Loucy (cell line): ENCODE measurements at regions not wholly inside any gene's neighbourhood (a gene's known extent, or its start where the extent isn't known, plus 50 kb on each side); places are given as distances from the start of the nearest gene placed in this dataset.

Experiments used
- H2AFZ ChIP-seq: fragments of 200-600 bp; sonication (generic); 2 replicates; pipeline ENCODE4 v1.6.0; 2016; ENCODE audit warnings: antibody characterized with exemption, mild to moderate bottlenecking, low read length, moderate library complexity
- H3F3A ChIP-seq: fragments of 200-600 bp; 2 replicates; pipeline ENCODE4 v1.6.0; 2016; ENCODE audit warnings: antibody characterized with exemption, low read depth, mild to moderate bottlenecking
- H3K27me3 ChIP-seq: fragments of 200-600 bp; sonication (generic); 2 replicates; pipeline ENCODE4 v1.6.1; 2014; ENCODE audit warnings: low read length, mild to moderate bottlenecking; ENCODE audit not compliant: insufficient read depth, poor library complexity, severe bottlenecking
- H3K36me3 ChIP-seq: fragments of 200-600 bp; sonication (generic); 2 replicates; pipeline ENCODE4 v1.6.1; 2016; ENCODE audit warnings: low read length; ENCODE audit not compliant: insufficient read depth
- H3K4me1 ChIP-seq: fragments of 200-600 bp; sonication (generic); 2 replicates; pipeline ENCODE4 v1.5.1; 2014; ENCODE audit warnings: low read length, mild to moderate bottlenecking; ENCODE audit not compliant: insufficient read depth, poor library complexity, severe bottlenecking
- H3K4me2 ChIP-seq: fragments of 200-600 bp; sonication (generic); 2 replicates; pipeline ENCODE4 v1.6.0; 2014; ENCODE audit warnings: antibody characterized with exemption, low read length, low read depth, mild to moderate bottlenecking; ENCODE audit not compliant: poor library complexity, severe bottlenecking
- H3K4me3 ChIP-seq: fragments of 200-600 bp; sonication (generic); 2 replicates; pipeline ENCODE4 v1.5.1; 2014; ENCODE audit warnings: low read length, mild to moderate bottlenecking, mixed read lengths; ENCODE audit not compliant: poor library complexity, severe bottlenecking
- H3K79me2 ChIP-seq: fragments of 200-600 bp; sonication (generic); 2 replicates; pipeline ENCODE4 v1.6.1; 2014; ENCODE audit warnings: low read length; ENCODE audit not compliant: insufficient read depth
- H3K9ac ChIP-seq: fragments of 200-600 bp; sonication (generic); 2 replicates; pipeline ENCODE4 v1.6.0; 2014; ENCODE audit warnings: mild to moderate bottlenecking, low read depth, low read length, moderate library complexity; ENCODE audit not compliant: poor library complexity, severe bottlenecking
- H3K9me2 ChIP-seq: fragments of 200-600 bp; sonication (generic); replicated peaks from 2 replicates; pipeline ENCODE4 v1.6.1; 2016; ENCODE audit warnings: low read depth, low read length, mixed read lengths
- H3K9me3 ChIP-seq: fragments of 200-600 bp; sonication (generic); 2 replicates; pipeline ENCODE4 v1.6.1; 2014; ENCODE audit warnings: mild to moderate bottlenecking, antibody characterized with exemption, low read length, low read depth; ENCODE audit not compliant: insufficient read depth
- H4K20me1 ChIP-seq: fragments of 200-600 bp; sonication (generic); 2 replicates; pipeline ENCODE4 v1.6.0; 2014; ENCODE audit warnings: antibody characterized with exemption, low read length, mild to moderate bottlenecking; ENCODE audit not compliant: insufficient read depth, poor library complexity, severe bottlenecking
- CTCF ChIP-seq: fragments of 200-600 bp; sonication (generic); conservative IDR thresholded peaks from 2 replicates; pipeline ENCODE4 v1.5.1; 2014; ENCODE audit warnings: mild to moderate bottlenecking, antibody characterized with exemption, low read length
- EZH2phosphoT487 ChIP-seq: fragments of 200-600 bp; IDR thresholded peaks from 2 replicates; pipeline ENCODE4 v1.6.1; 2018; ENCODE audit warnings: antibody characterized with exemption, mild to moderate bottlenecking, moderate library complexity, borderline replicate concordance

GRCh38 chr1:213584272-213584671 is 403.5 kb upstream of the PROX1 start:
- no peak overlapping the region for H3K4me2 ChIP-seq
- no peak overlapping the region for H3K9ac ChIP-seq
- H3K4me3 ChIP-seq = no peak overlapping the region
- no peaks in the 10 kb centered on the region for H3K36me3 ChIP-seq
- H3F3A ChIP-seq = no peaks in the 10 kb centered on the region
- H2AFZ ChIP-seq = no peak overlapping the region
- H3K9me2 ChIP-seq = no peaks in the 10 kb centered on the region
- no peak for TF ChIP-seq EZH2phosphoT487
- TF ChIP-seq CTCF = no peak
- H3K27me3 ChIP-seq = no peaks in the 10 kb centered on the region
- no peaks in the 10 kb centered on the region for H3K79me2 ChIP-seq
- H3K9me3 ChIP-seq = no peaks in the 10 kb centered on the region
- no peaks in the 10 kb centered on the region for H4K20me1 ChIP-seq
- H3K4me1 ChIP-seq = no peaks in the 10 kb centered on the region

- Histone ChIP-seq H3K9ac (no peak overlapping the region), H3K9me3 (no peaks in the 10 kb centered on the region), H3K4me1 (no peaks in the 10 kb centered on the region), H3K9me2 (no peaks in the 10 kb centered on the region), H3F3A (no peaks in the 10 kb centered on the region), H3K79me2 (no peaks in the 10 kb centered on the region), H4K20me1 (no peaks in the 10 kb centered on the region), H2AFZ (no peak overlapping the region), H3K36me3 (no peaks in the 10 kb centered on the region), H3K4me2 (no peak overlapping the region), H3K4me3 (no peak overlapping the region), H3K27me3 (no peaks in the 10 kb centered on the region)
- TF ChIP-seq CTCF (no peak), EZH2phosphoT487 (no peak)
Measured at GRCh38 chr1:213585402-213585801, 402.4 kb upstream of the PROX1 start.

- Histone ChIP-seq H3K9me3 (no peaks in the 10 kb centered on the region), H3K4me1 (no peaks in the 10 kb centered on the region), H3K9me2 (no peaks in the 10 kb centered on the region), H3K79me2 (no peaks in the 10 kb centered on the region), H3K9ac (no peak overlapping the region), H3K36me3 (no peaks in the 10 kb centered on the region), H3F3A (no peaks in the 10 kb centered on the region), H3K4me3 (no peak overlapping the region), H2AFZ (no peak overlapping the region), H3K4me2 (no peak overlapping the region), H3K27me3 (no peaks in the 10 kb centered on the region), H4K20me1 (no peaks in the 10 kb centered on the region)
- no peak for TF ChIP-seq EZH2phosphoT487
- no peak for TF ChIP-seq CTCF
Measured at GRCh38 chr1:213585959-213586586, 401.7 kb upstream of the PROX1 start.
